PFSK-1 (cell line): ENCODE measurements at regions not wholly inside any gene's neighbourhood (a gene's known extent, or its start where the extent isn't known, plus 50 kb on each side); places are given as distances from the start of the nearest gene placed in this dataset.

Experiments
- POLR2AphosphoS5 ChIP-seq: IDR thresholded peaks from 2 replicates; pipeline ENCODE4 v1.6.1; 2012; ENCODE audit warnings: low read depth, mild to moderate bottlenecking, control low read depth, low read length, moderate library complexity
- REST ChIP-seq, 2 experiments: IDR thresholded peaks; 2 replicates each; pipeline versions ENCODE4 v1.6.1 to v1.8.0; 2011 to 2012; ENCODE audit warnings: low read depth in 2 of 2, low read length in 2 of 2, control low read depth in 1 of 2, inconsistent platforms in 1 of 2, mild to moderate bottlenecking in 1 of 2, moderate library complexity in 1 of 2; ENCODE audit not compliant: insufficient read depth in 1 of 2
- SIN3A ChIP-seq: IDR thresholded peaks from 2 replicates; pipeline ENCODE4 v1.6.1; 2012; ENCODE audit warnings: mild to moderate bottlenecking, low read length, moderate library complexity, borderline replicate concordance; ENCODE audit not compliant: insufficient read depth
- TAF1 ChIP-seq: IDR thresholded peaks from 2 replicates; pipeline ENCODE4 v1.6.1; 2012; ENCODE audit warnings: low read length, control low read depth, borderline replicate concordance; ENCODE audit not compliant: insufficient read depth

DNA sequence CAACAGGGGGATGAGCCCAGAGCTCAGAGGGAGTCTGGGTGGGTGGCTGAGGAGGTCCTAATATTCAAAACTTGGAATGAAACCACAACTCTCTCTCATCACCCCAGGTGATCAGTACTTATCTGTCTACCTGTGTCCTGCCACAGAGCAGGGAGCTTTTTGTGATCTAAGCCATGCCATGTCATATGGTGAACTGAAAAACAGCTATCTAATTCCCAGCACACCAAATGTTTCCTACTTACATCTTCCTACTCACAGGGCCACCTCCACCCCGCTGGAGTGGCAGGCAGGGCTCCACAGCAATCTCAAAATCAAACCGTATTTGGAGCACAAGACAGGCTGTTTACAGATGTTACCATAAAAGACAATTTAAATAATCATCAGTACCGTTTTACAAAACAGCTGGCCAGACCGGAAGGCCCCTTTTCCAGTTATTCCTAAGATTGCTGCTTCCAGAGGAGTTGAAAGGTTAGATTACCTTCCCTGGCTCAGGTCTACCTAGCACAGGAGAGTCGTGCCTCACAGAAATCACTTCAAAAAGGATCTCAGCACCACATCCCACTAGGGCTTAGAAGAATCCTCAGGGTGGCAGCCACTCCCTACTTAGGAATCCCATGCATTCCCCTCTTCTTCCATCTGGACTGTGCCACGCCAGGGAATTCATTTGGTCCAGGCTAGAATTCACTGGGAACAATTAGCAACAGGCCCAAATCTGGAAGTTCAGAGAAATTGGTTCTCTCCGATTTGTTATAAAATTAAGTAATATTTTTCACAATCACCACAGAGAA is 226.6 kb upstream of the IL12A start:
- TF ChIP-seq TAF1 = no peak
- TF ChIP-seq POLR2AphosphoS5 = no peak
- TF ChIP-seq REST (IDR thresholded peaks at IDR 0.05; ENCODE audit: insufficient read depth in 1 of 2, low read depth in 2 of 2, low read length in 2 of 2) = no peak
- TF ChIP-seq SIN3A = no peak
